Transverse colon (tissue), 4 donors: ENCODE measurements at regions not wholly inside any gene's neighbourhood (a gene's known extent, or its start where the extent isn't known, plus 50 kb on each side); places are given as distances from the start of the nearest gene placed in this dataset.

ENCODE experiments used
- DNase-seq: peaks from one replicate; pipeline ENCODE4 v3.0.0-alpha.2; 2019
- H3K27ac ChIP-seq, 4 donors: fragments of 200-600 bp; sonication (generic); 2 replicates each; pipeline ENCODE4 v1.5.1; 2016 to 2018; ENCODE audit warnings: inconsistent platforms in 4 of 4
- H3K27me3 ChIP-seq: fragments of 200-600 bp; sonication (generic); 2 replicates; pipeline ENCODE4 v1.5.1; 2017; ENCODE audit warnings: inconsistent platforms
- H3K36me3 ChIP-seq, 4 donors: fragments of 200-600 bp; sonication (generic); 2 replicates each; pipeline ENCODE4 v1.5.1; 2017 to 2019; ENCODE audit warnings: inconsistent platforms in 4 of 4
- H3K4me1 ChIP-seq, 4 donors: fragments of 200-600 bp; sonication (generic); 2 replicates each; pipeline ENCODE4 v1.5.1; 2017 to 2020; ENCODE audit warnings: inconsistent platforms in 4 of 4
- H3K4me3 ChIP-seq, 4 donors: fragments of 200-600 bp; sonication (generic); 1 replicate in 1 of 4; 2 replicates in 3 of 4; pipeline versions ENCODE4 v1.5.1 to v1.6.1; 2017 to 2019; ENCODE audit warnings: inconsistent platforms in 4 of 4
- H3K9me3 ChIP-seq, 2 donors: fragments of 200-600 bp; sonication (generic); 2 replicates each; pipeline ENCODE4 v1.5.1; 2017 to 2019; ENCODE audit warnings: inconsistent platforms in 2 of 2
- EP300 ChIP-seq: sonication (generic); formaldehyde crosslinking; IDR thresholded peaks from one replicate; pipeline ENCODE4 v1.6.1; 2017; ENCODE audit warnings: antibody characterized with exemption, low read depth
- POLR2A ChIP-seq: fragments of 450-650 bp; IDR thresholded peaks from one replicate; pipeline ENCODE4 v1.6.1; 2016; ENCODE audit warnings: antibody characterized with exemption, mild to moderate bottlenecking, moderate library complexity
- POLR2AphosphoS5 ChIP-seq, 3 donors: sonication (generic); formaldehyde crosslinking; IDR thresholded peaks; one replicate each; pipeline ENCODE4 v1.6.1; 2016; ENCODE audit warnings: antibody characterized with exemption in 3 of 3
- WGBS, 2 donors: methylation state at CpG; one replicate each; pipeline ENCODE4 v1.1.5; 2018; ENCODE audit warnings: low coverage in 1 of 2; 5-methylcytosine and 5-hydroxymethylcytosine counted together
- in situ Hi-C, 4 donors: fragments of 200-750 bp; cut with MboI; loops; one replicate each; pipeline versions ENCODE4 v1.15.0 to v1.15.1; 2017; ENCODE audit warnings: low sequenced_read_pairs in 3 of 4, low pct_ligation_motif_present in 1 of 4, low pct_unique_long_range_greater_than_20kb in 1 of 4
- intact Hi-C: fragments of 100-400 bp; cut with DNase I; formaldehyde crosslinking; loops from one replicate; pipeline ENCODE4 v1.15.1; 2023; ENCODE audit warnings: low total_unique reads
- TF ChIP-seq, protein P1 (sequence below), 5 experiments: fragments of 200-600 bp in 3 of 5; fragments of 450-650 bp in 2 of 5; sonication (generic) in 3 of 5; IDR thresholded peaks; 1 replicate in 2 of 5; 2 replicates in 3 of 5; pipeline ENCODE4 v1.5.1; 2016 to 2017; ENCODE audit warnings: antibody characterized with exemption in 5 of 5, inconsistent platforms in 3 of 5, mild to moderate bottlenecking in 2 of 5, moderate library complexity in 1 of 5

GRCh38 chr21:36608897-36609225 is 90.1 kb upstream of the SIM2 start:
- Histone ChIP-seq H3K4me3 (no peak overlapping the region), H3K36me3 (no peaks in the 10 kb centered on the region), H3K27me3 (peaks cover 23% of the 10 kb centered on the region), H3K27ac (no peak overlapping the region), H3K4me1 (no peaks in the 10 kb centered on the region), H3K9me3 (no peaks in the 10 kb centered on the region)
- TF ChIP-seq POLR2AphosphoS5 (IDR thresholded peaks at IDR 0.05) (no peak), EP300 (no peak), POLR2A (no peak)
- TF ChIP-seq, protein P1, sequence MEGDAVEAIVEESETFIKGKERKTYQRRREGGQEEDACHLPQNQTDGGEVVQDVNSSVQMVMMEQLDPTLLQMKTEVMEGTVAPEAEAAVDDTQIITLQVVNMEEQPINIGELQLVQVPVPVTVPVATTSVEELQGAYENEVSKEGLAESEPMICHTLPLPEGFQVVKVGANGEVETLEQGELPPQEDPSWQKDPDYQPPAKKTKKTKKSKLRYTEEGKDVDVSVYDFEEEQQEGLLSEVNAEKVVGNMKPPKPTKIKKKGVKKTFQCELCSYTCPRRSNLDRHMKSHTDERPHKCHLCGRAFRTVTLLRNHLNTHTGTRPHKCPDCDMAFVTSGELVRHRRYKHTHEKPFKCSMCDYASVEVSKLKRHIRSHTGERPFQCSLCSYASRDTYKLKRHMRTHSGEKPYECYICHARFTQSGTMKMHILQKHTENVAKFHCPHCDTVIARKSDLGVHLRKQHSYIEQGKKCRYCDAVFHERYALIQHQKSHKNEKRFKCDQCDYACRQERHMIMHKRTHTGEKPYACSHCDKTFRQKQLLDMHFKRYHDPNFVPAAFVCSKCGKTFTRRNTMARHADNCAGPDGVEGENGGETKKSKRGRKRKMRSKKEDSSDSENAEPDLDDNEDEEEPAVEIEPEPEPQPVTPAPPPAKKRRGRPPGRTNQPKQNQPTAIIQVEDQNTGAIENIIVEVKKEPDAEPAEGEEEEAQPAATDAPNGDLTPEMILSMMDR (IDR thresholded peaks at IDR 0.05): no peak
- intact Hi-C loops: no loop called here
- in situ Hi-C loops: no loop called here
- 92% methylated on average over 1 of the region's 1 CpG; no CpG with 5 or more reads in 1 of the 2 donors for WGBS, 2 donors
- DNase-seq: no peak

DNA sequence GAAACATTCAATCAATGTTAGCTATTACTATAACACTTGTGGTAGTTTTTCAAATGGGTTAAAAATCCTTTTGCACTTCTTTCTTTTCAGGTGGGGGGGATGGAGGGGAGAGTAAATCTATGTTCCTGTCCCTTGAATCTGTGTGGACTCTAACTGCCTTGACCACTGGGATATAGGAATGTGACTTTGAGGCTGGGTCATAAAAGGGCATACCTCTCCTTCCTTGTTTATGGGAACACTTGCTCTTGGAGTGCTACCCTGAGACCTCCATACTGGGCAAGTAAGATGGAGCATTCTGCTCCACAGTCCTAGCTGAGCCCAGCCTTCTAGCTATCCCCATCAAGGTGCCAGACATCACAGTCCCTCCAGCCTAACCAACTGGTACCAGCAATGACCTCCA is 89.3 kb upstream of the SIM2 start:
- Histone ChIP-seq H3K27ac (no peak overlapping the region), H3K4me3 (no peak overlapping the region), H3K27me3 (peaks cover 30% of the 10 kb centered on the region), H3K4me1 (no peaks in the 10 kb centered on the region), H3K36me3 (no peaks in the 10 kb centered on the region), H3K9me3 (no peaks in the 10 kb centered on the region)
- TF ChIP-seq, protein P1 (IDR thresholded peaks at IDR 0.05): no peak
- no peak for TF ChIP-seq EP300
- no peak for TF ChIP-seq POLR2A
- DNase-seq: no peak
- in situ Hi-C loops: no loop called here
- intact Hi-C loops: no loop called here

DNA sequence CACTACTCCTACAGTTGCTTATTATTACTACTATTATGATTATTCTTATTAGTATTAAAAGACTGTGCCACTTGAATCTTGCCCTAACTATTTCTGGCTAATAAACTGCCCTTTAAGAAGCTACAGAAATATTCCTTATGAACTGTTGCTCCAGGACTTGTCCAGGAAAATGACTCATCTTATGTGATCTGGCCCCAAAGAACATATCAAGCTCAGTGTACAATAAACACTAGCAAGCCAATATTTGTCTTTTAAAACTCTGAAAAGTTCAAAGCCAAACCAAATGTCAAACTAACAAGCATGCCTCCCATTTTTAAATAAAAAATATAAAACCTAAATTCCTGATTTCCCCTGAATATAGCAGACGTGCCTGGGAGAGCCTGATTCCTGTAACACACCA is 88.7 kb upstream of the SIM2 start:
- no peaks in the 10 kb centered on the region for H3K9me3 ChIP-seq
- peaks cover 35% of the 10 kb centered on the region for H3K27me3 ChIP-seq
- no peak overlapping the region for H3K4me3 ChIP-seq
- no peaks in the 10 kb centered on the region for H3K4me1 ChIP-seq
- no peak for DNase-seq
- intact Hi-C loops (no loop called here), in situ Hi-C loops (no loop called here)
- no peak for TF ChIP-seq POLR2AphosphoS5 (IDR thresholded peaks at IDR 0.05)
- no peak for TF ChIP-seq EP300
- no peak for TF ChIP-seq POLR2A
- TF ChIP-seq, protein P1 (IDR thresholded peaks at IDR 0.05): no peak
- no peaks in the 10 kb centered on the region for H3K36me3 ChIP-seq
- WGBS, 2 donors: 38 to 44% methylated on average over 1 of the region's 1 CpG
- H3K27ac ChIP-seq: no peak overlapping the region

DNA sequence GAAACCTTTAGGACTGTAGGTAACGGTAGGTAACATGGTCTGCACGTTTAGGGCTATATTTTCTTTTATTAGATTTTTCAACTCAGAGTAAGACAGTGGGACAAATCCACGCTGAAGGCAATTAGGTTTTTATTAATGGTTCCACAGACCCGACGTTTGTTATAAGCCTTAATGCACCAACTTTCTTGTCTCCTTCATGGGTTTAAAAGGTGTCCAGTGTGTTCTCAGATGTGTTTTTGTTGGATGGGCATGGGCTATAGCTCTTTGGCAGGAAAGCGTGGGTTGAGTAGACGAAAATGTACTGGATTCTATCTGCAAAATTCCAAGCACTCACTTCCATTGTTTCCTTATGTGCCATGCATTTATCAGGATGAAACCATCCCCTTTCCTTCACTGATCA is 88.0 kb upstream of the SIM2 start:
- in situ Hi-C loops (no loop called here), intact Hi-C loops (no loop called here)
- Histone ChIP-seq H3K9me3 (no peaks in the 10 kb centered on the region), H3K27ac (no peak overlapping the region), H3K4me1 (no peaks in the 10 kb centered on the region), H3K4me3 (no peak overlapping the region), H3K27me3 (peaks cover 41% of the 10 kb centered on the region), H3K36me3 (no peaks in the 10 kb centered on the region)
- 77 to 88% methylated on average over 3 to 7 of the region's 7 CpGs for WGBS, 2 donors
- TF ChIP-seq POLR2AphosphoS5 (IDR thresholded peaks at IDR 0.05) (no peak), EP300 (no peak), POLR2A (no peak)
- TF ChIP-seq, protein P1 (IDR thresholded peaks at IDR 0.05): no peak
- no peak for DNase-seq
